MM.1S (cell line): ENCODE measurements at regions not wholly inside any gene's neighbourhood (a gene's known extent, or its start where the extent isn't known, plus 50 kb on each side); places are given as distances from the start of the nearest gene placed in this dataset.

Source experiments
- EZH2phosphoT487 ChIP-seq: fragments of 300-600 bp; sonication (generic); IDR thresholded peaks from 2 replicates; pipeline ENCODE4 v1.6.1; 2018; ENCODE audit warnings: antibody characterized with exemption, low read length
- TF ChIP-seq, protein P1 (sequence below): fragments of 300-600 bp; sonication (generic); IDR thresholded peaks from 2 replicates; pipeline ENCODE4 v1.5.1; 2016; ENCODE audit warnings: antibody characterized with exemption, low read length, mixed read lengths

DNA sequence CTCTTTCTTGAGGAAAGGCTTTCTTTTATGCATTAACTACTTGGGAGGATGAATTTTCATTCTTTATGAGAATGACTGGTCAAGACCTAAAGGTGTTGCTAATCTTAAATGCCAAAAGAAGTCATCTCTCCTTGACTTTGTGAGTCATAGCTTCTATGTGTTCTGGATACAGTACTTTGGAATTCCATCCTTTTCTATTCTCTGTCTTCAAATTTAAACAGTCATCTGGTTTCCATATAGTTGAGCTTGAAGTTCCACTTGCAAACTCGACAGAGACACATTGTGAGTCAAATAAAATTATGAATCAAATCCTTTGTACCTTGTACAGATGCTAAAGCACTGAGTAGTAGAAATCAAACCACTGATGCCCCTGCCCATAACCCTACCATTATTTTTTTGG is 271.9 kb upstream of the PMFBP1 start:
- TF ChIP-seq, protein P1, sequence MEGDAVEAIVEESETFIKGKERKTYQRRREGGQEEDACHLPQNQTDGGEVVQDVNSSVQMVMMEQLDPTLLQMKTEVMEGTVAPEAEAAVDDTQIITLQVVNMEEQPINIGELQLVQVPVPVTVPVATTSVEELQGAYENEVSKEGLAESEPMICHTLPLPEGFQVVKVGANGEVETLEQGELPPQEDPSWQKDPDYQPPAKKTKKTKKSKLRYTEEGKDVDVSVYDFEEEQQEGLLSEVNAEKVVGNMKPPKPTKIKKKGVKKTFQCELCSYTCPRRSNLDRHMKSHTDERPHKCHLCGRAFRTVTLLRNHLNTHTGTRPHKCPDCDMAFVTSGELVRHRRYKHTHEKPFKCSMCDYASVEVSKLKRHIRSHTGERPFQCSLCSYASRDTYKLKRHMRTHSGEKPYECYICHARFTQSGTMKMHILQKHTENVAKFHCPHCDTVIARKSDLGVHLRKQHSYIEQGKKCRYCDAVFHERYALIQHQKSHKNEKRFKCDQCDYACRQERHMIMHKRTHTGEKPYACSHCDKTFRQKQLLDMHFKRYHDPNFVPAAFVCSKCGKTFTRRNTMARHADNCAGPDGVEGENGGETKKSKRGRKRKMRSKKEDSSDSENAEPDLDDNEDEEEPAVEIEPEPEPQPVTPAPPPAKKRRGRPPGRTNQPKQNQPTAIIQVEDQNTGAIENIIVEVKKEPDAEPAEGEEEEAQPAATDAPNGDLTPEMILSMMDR = no peak
- TF ChIP-seq EZH2phosphoT487 = no peak
